NCI-H2171 treated with DMSO at 0.1 percent for 48 hours (cell line): ENCODE measurements at regions not wholly inside any gene's neighbourhood (a gene's known extent, or its start where the extent isn't known, plus 50 kb on each side); places are given as distances from the start of the nearest gene placed in this dataset.

Experiments used
- DNase-seq: peaks from one replicate; lab custom pipeline; 2025; lab: John Stamatoyannopoulos, UW

DNA sequence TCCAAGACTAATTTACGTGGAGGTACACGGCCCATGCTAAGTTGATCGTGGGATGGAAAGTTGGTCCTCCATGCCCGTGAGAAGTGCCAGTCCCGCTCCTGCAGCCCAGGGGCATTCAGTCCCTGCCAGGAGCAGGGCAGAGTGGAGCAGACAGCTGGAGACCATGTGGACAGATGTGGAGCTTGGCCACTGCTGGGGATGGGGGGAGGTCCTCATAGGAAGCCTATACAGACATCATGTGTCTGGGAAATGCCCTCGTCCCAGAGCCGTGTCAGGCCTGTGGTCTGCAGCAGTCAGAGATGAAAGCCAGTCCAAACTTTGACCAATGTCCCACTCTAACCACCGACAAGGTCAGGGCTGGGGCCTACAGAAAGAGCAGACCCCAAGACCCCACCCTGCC lies 118.4 kb downstream of the CPZ start:
- DNase-seq: no peak

DNA sequence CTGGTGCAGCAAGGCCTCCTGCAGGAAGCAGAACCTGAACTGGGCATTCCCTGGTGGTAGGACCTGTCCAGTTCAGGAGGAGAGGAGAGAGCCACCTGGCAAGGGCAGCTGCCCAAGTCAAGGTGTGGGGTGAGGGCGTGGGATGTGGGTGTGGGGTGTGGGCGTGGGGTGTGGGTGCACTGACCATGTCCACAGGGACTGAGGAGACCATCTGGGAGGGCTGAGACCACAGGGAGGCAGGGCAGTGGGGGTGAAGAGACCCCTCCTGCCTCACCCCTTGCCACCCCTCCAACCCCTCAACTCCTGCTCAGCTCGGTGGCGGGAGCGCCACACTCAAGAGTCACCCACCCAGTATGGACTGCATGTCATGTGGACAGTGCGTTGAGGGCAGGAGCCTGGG lies 117.9 kb downstream of the CPZ start:
- DNase-seq: no peak

DNA sequence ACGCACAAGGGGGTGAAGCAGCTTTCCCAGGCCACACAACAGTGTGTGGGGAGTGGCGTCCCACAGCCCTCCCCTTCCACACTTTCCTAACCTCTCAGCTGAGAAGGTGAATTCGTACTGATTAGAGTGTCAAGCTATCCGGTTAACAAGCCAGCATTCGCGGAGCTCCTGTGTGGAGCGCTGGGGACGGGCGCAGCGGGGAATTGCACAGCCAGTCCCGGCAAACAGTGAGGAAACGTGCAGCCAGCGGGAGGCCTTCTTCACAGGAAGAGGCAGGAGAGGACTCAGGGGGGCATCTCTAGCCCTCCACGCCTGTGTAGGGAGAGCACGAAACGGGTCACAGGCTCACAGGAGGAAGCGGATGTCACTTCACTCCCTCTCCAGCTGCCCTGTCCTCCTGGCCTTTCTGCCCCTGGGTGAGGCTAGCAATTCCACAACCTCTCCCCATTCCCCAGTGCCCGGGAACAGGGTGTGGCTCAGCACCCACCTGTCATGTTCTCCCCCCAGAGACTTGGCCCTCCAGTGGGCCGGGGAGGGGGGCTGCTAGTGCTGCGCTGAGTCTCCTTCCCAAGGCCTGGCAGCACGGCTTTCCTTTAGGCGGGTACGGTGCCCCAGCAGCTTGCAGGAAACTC lies 117.3 kb downstream of the CPZ start:
- no peak for DNase-seq

DNA sequence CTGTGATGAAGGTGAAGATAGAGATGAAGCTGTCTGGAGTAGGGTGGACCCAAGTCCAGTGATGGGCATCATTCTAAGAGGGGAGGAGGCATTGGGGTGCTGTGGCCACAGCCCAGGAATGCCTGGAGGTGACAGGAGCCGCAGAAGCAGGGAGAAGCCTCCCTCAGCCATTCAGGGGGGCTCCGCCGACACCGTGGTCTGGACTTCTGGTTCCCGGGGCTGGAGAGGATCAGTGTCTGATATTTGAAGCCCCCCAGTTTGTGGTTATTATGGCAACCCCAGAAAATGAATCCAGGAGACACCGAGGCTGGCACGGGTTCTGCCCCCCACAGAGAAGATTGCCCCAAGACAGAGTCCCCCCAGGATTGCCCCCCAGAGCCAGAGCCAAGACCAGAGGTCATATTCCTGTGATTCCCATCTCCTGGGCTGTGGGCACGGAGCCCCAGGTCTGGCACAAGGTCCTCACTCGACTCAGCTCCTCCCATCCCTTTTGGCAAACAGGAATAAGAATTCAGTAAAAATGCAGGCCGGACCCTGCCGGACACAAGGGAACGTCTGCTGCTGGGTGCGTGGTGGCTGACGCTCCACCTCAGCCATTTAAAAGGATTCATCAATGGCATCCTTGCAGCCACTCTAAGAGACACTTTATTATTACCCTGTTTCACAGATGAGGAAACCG lies 116.6 kb downstream of the CPZ start:
- DNase-seq: no peak

DNA sequence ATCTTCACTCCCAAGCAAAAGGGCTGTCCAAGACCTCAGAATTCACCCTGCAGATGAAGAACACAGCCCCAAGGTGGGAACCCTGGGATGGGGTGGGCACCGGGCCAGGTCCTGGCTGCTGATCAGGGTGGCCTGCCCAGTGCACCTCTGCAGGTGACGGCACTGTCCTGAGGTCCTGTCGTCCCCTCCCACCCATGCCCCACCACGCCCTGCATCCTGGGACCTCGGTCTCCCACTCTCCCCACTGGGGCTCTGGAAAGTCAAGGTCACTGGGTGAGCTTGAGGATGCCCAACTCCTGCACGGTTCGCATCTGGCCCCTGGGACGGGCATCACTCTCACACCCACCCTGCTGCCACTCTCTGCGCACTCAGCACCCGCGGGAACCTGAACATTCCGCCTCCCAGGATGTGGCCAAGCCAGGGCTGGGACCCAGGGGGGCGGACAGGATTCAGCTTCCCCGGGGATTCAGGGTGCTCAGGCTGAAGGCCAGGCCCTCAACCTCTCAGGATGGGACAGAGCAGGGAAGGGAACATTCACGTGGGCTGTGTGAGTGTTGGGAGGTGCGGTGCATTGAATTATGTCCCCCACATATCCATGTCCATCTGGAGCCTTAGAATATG lies 115.9 kb downstream of the CPZ start:
- DNase-seq: no peak

DNA sequence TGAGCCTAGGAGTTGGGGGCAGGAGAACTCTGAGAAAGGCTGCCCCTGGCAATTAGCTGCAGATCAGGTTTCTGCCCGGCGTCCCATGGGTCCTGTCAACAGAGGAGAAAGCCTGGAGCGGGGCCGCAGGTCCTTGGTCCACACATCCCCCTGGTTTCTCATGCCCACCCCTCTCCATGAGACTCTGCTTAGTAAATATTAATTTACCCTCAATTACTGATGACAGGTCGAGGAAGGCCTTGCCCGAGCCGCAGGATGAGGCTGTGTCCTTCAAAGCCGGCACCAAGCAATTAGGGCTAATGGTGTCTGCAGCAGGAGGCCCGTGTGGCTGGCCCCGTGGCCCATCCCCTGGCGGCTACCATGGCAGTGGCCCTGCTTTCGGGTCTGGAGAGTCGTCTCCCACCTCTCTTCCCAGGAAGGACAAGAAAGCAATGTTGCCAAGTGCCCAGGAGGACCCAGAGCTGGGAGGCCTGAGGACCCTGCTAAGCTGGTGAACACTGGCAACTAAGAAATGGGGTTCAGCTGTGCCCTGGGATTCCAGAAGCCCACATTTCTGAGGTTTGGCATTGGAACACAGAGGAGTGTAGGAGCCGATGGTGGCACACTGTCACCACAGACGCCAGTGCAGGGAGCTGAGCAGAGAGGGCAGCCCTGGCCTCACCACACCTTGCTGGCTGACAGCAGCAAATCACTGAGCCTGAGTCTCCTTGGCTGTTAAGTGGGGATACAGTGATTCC lies 114.6 kb downstream of the CPZ start:
- DNase-seq: peak; percentile 21

DNA sequence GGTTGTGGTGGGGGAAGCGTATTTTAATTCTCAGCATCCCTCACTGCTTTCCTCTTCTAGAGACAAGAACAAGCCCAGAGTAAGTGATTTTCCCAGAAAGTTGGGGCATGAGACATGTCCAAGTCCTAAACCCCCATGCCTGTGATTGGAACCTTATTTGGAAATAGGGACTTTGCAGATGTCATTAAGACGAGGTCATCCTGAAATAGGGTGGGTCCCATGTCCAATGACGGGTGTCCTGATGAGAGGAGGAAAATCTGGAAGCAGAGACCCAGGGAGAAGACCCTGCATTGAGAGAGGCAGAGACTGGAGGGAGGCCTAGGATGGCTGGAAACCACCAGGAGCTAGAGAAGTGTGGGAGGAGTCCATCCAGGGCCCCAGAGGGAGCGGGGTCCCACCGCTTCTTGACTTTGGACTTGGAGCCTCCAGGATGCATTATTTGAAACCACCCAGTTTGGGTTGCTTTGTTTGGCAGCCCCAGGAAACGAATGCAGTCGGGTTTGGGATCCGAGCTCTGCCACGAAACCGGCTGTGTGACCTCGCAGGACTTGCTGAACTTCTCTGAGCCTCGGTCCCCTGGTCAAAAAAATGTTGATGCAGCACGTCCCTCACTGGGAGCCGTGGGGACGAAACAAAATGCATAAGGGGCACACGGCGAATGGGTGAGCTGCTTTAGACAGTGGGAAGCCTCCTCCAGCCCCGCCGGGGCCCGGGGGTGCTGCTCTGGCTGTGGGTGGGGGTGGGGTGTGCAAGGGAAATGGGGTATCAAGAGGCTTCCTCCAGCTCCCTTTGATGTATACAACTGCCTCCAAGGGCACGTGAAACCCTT lies 113.9 kb downstream of the CPZ start:
- no peak for DNase-seq

DNA sequence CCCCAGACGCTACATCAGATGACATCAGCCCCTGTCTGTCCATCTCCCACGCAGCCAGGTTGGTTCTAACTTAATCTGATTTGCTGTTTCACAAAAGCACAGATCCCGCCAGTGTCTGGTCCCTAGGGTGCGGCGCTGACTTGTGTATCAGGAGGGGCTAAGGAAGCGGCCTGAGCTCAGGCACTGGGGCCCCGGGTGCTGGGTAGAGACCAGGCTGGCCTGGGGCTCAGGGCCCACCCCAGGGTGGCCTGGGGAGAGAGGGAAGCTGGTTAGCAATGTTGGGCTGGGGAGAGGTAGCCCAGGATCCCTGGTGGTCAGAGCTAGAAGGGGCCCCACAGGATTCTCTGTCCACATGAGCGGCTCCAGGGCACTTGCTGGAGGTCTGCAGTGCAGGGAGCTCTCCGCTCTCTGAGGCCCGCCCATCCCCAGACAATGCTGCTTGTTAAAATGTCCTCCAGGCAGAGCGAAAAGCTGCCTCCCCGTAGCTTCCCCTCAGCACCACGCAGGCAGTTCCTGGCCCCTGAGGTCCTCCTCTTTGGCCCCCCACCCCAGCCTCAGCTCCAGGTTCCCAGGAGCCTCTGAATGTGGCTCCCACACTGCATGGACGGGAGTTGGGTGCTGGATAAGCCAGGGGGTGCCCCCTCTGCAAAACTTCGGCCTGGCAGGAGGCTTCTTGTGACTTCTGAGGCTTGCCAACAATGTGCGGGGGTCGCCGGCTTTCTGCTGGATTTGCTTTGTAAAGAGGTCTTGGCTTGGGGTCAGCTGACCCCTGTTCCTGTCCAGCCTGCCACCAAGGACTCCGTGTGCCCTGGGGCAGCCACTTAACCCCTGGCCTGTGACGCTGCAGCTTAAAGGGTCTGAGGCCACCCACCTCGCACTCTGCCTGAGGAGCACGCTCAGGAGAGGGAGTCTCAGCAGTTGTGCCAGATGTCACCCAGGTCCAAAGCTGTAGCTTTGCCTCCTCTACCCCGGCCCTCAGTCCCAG lies 112.9 kb downstream of the CPZ start:
- DNase-seq: no peak

DNA sequence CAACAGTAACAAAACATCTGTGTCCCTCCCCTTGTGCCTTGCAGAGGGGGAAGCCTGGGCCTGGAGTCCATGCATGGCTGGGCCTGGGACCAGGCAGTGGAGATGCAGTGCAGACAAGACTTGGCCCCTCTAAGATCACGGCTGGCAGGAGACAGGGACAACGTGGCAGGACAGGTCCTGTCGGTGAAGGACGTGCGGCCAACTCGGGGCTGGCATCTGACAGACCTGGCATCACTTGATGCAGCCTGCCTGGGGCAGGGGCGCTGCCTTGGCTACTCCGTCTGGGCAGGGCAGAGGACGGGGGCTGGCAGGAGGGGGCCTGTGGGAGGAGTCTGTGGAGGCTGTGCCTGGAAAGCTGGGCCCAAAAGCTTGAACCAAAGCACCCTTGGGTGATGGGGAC lies 112.1 kb downstream of the CPZ start:
- no peak for DNase-seq

DNA sequence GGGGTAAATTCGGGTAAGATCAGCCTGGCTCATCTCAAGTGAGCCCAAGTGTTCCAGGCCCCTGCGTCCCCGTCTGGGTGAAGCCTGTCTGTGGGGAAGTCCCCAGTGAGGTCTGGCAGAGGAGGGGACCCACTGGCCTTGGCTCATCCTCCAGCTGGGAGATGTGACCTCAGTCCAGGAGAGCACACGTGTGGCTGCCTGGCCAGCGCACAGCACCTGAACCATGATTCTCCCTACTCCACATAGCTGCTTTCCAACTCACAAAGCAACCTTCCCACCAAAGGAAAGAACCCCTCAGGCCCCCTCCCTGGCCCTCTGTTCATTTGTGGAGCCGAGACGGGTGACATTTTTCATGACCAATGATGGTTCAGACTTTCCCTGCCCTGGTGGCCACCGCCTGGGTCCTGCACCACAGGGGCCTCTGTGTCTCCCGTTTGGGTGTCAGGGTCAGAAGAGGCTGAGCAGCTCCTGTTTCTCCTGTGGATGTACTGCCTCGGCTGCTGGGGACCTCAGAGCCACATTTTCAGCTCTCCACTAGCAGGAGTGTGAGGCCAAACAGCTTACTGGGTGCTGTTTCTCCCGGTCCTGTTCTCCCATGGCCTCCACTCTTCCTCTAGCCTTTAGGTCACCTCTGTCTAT lies 111.4 kb downstream of the CPZ start:
- no peak for DNase-seq

DNA sequence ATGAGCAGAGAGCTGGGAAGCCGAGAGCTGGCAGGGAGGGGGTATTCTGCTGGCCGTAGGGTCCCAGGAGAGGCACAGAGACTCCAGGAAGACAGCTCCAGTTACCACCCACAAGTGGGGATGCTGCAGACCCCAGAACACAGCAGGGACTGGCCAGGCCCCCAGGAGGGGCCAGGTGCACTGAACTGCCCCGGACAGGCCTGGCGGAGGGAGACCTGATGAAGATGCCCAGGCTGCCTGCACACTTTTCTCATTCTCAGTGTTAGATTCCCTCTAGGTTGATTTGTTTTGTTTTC lies 110.8 kb downstream of the CPZ start:
- no peak for DNase-seq

DNA sequence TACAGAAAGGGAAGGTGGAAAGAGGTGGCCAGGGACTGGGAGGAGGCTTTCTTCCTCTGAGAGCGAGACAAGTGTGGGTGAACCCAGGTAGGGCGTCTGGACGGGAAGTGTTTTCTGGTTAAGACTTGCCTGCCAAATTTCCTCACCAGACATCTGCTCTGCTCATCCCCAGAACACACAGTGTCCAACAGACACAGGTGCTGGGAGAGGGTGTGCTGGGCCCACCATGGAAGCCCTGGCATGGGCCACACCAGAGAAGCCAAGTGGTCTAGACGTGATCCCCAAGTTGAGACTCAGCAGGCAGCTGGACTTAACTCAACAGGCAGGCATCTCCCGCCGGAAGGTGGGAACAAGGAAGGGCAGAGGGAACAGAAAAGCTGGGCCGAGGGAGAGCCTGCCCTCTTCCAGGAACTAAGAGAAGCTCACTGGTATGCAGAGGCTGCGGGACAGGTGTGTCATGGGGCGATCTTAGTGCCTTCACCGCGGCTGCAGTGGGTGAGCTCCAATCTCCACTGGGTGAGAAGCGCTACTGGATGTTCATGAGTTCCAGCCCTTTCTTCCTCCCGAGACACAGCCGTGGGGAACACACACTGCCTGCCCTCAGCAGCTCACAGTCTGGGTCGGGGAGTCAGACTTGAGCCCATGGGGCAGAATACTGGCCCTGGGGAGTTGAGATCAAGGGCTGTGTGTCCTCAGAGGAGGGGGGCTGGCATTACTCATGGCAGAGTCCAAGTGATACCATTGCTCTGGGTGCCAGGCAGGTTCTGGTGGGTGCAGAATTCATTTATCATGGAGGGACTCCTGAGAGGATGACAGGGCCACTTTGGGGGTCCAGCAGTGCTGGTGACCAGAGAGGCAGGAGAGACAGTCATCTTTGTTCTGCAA lies 110.2 kb downstream of the CPZ start:
- no peak for DNase-seq

DNA sequence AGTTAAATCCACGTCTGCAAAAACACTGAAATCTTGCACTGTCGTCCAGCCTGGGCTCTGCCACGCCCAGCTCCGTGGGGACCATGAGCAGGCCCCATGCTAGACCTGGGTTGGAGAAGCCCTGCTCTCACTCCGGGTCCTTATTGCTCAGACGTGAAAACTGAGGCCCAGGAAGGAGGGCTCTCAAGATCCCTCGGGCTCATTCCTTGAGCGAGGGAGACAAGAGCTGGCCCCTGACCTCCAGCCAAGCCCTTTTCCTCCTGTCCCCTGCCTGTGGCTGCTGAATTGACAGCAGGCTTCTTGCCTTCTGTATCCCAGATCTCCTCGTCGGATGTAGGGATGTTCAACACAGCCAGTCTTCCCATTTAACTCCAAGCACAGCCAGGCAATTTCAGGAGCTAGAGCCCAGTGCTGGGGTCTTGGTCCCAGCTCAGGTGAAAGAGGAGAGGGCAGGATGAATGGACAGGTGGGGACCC lies 109.5 kb downstream of the CPZ start:
- no peak for DNase-seq

DNA sequence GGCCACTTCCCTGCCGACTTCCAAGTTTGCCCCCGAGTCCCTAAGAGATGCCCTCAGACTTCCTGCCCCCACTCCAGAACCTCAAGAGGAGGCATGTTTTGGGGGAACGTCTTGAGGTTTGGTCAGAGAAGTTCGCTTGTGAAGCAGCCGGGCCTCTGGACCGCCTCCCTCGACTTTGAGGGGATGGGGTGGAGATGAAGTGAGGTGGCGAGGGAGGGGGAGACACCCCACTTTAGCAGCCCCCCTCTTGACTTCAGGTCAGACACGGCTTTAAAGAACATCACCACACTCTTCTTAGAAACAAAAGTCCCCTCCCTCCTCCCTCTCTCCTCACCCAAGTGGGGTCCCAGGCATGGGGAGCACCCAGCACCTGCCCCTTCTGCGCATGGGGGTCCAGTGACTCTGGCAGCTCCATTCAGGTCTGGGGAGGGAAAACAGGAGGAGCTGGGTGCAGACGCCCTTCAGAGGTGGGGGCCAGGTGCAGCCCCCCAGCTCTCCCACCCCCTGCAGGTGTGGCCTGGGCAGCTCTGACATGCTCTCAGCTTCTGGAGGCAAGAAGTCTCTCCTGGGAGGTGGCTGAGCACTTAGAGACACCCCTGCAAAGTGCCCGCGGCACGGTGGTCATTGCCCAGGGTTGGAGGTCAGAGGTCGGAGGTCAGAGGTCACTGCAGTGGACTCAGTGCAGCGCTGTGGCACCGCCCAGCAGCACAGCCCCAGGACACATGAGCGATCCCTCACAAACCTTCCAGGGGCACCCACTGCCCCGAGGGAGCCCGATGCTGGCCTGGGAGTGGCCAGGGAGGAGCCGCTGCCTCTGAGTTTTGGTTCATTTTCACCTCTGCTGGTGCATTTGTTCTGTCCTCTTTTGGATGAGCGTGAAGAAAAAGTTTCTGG lies 108.8 kb downstream of the CPZ start:
- DNase-seq: no peak

DNA sequence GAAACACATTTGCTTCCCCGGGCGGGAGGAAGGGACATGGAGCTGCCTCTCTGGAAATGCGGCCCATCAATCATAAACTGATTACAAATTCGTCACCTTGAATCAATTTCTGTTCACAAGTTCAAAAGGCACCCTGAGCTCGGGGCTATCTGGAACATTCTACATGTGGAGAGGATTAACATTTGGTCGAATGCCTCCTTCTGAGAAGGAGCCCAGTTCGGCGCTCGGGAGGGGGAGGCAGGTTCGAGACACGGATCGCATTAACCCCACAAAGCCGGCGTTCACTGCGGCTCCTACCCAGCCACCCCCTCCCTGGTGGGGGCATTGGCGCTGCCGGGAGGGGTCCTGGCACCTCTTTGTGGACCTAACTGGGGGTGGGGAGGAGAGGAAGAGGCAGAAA lies 108.0 kb downstream of the CPZ start:
- DNase-seq: no peak

DNA sequence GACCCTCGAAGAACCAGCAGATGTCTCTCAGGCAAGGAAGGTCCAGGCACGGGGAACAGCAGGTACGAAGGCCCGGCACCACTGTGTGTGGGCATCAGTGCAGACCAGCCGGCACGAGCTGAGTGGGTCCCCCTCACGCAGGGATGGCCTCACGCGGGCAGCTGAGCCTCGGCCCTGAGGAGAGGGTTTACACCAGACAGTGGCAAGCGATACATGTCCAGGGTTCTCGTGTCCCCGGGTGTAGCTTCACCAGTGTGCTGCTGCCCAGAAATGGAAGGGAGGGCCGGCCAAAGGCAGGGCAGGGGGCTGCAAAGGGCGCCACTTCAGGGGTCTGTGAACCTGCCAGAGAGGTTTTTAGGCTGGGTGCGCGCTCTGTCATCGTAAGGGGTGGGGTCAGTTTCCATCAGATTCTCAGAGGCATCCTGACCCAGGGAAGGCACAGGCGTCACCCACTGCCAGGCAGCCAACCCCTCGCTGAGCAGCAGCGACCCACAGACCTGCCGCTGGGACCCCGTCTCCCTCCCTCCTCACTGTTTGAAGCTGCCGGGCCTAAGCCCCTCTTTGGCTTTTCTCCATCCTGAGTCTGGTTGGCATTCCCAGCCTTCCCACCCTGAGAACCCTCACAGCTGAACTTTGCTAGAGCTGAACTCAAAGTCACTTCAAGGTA lies 107.0 kb downstream of the CPZ start:
- no peak for DNase-seq

DNA sequence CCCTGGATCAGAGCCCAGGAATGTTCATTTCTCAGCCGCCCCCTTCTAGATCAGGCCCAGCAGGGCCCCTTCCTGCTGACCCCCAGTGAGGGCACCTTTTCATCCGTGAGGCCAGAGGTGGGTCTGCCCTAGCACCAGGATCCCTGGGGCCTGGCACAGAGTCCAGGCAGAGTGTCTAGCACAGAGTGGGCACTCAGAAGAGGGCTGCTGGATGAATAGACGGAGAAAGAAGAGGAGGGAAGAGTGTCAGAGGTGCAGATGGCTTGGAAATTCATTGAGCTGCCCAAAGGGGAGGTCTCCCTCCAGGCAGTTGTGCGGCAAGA lies 106.5 kb downstream of the CPZ start:
- no peak for DNase-seq
